Neural progenitor cell (in vitro differentiated cells): ENCODE measurements at regions not wholly inside any gene's neighbourhood (a gene's known extent, or its start where the extent isn't known, plus 50 kb on each side); places are given as distances from the start of the nearest gene placed in this dataset.

Source experiments
- EZH2 ChIP-seq: fragments of 200-600 bp; sonication (generic); IDR thresholded peaks from 2 replicates; pipeline ENCODE4 v1.6.1; 2017; ENCODE audit warnings: antibody characterized with exemption, mild to moderate bottlenecking, moderate library complexity
- EZH2phosphoT487 ChIP-seq: fragments of 200-600 bp; sonication (generic); IDR thresholded peaks from 2 replicates; pipeline ENCODE4 v1.6.1; 2017; ENCODE audit warnings: antibody characterized with exemption
- TF ChIP-seq, protein P1 (sequence below): fragments of 200-600 bp; sonication (generic); IDR thresholded peaks from 2 replicates; pipeline ENCODE4 v1.5.1; 2017; ENCODE audit warnings: antibody characterized with exemption, mild to moderate bottlenecking

DNA sequence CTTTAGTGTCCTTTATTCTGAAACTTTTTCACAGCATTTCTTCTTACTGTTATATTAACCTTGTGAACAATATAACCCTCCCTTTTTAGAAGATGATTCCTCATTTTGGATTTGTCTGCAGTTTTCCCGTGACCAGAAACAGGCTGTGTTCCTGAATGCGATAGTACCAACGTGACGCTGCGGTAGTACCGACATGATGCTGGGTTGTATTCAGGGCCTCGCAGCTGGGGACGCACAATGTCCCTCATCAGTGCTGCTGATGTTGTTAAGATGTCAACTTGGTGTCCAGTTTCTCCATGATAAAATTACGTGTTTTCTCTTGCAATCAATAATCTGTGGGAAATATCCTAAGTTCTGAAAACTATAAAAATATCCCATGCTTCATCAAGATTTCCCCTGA lies 761.4 kb upstream of the TPTE start:
- TF ChIP-seq, protein P1, sequence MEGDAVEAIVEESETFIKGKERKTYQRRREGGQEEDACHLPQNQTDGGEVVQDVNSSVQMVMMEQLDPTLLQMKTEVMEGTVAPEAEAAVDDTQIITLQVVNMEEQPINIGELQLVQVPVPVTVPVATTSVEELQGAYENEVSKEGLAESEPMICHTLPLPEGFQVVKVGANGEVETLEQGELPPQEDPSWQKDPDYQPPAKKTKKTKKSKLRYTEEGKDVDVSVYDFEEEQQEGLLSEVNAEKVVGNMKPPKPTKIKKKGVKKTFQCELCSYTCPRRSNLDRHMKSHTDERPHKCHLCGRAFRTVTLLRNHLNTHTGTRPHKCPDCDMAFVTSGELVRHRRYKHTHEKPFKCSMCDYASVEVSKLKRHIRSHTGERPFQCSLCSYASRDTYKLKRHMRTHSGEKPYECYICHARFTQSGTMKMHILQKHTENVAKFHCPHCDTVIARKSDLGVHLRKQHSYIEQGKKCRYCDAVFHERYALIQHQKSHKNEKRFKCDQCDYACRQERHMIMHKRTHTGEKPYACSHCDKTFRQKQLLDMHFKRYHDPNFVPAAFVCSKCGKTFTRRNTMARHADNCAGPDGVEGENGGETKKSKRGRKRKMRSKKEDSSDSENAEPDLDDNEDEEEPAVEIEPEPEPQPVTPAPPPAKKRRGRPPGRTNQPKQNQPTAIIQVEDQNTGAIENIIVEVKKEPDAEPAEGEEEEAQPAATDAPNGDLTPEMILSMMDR = no peak
- TF ChIP-seq EZH2 (no peak), EZH2phosphoT487 (no peak)
